GM21529 (cell line): ENCODE measurements at regions not wholly inside any gene's neighbourhood (a gene's known extent, or its start where the extent isn't known, plus 50 kb on each side); places are given as distances from the start of the nearest gene placed in this dataset.
"Not testable (repeated sequence)": the region's sequence is repeated elsewhere in the genome, so short reads cannot be mapped to it uniquely, and the experiment has no call there.

ENCODE experiments used
- ATAC-seq: cut with Tn5 transposase; IDR thresholded peaks from one replicate; pipeline ENCODE4 v1.9.1; 2021; ENCODE audit not compliant: unreplicated experiment

- no peak for ATAC-seq
Observed at GRCh38 chr2:228956701-228957474, 314.2 kb downstream of the PID1 start.

DNA sequence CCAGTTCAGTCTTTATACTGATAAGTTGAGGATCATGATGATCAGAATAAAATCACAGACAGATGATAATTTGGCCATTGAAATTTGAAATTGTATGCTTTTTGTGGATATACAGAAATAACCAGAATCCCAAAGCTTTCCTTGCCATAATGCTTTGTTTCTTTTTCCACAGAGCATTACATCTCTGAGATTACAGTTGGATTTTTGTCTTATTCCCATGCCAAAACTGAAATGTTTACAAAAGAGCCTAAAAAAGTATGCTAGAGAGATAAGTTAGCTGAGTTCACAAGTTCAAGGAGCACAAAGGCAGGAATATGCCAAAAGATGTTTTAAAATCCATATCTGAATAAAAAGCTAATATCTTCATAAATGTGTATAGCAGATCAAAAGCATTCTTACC is 321.3 kb downstream of the PID1 start:
- ATAC-seq, result no peak

- no peak for ATAC-seq
Observed at GRCh38 chr2:228945710-228946109, 325.4 kb downstream of the PID1 start.

DNA sequence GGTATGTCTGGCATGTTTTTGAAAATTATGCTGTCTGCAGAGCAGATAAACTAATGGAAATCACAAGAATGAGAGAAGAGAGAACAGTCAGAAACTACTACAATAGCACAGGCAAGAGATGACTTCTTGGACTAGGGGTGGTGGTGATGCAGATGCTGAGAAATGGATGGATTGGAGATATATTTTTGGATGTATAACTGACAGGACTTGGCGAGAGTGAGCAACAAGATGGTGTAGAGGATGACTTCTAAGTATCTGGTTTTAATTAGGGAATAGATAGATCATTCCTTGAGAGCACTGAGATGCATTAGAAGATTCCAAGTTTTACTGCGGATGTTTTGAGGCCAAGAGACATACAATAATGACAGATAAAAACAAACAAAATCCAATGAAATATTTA is 328.2 kb downstream of the PID1 start:
- no peak for ATAC-seq

DNA sequence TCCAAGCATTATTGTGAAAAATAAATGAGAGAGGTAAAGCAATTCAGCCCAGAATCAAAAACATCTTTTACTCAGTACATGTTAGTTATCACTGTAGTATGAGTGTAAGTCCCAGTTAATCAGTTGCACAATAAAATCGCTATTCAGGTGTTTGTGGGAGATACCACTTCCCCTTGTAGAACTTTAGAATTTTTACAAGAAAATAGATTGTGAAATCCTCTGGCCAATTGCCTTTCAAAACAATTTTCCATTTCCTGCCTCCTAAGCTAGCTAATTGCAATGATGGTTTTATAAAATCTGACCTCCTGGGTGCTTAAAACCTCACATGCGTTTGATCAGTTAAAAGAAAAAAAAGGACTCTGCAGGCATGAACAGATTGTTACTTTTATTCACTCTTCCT is 332.5 kb downstream of the PID1 start:
- no peak for ATAC-seq

DNA sequence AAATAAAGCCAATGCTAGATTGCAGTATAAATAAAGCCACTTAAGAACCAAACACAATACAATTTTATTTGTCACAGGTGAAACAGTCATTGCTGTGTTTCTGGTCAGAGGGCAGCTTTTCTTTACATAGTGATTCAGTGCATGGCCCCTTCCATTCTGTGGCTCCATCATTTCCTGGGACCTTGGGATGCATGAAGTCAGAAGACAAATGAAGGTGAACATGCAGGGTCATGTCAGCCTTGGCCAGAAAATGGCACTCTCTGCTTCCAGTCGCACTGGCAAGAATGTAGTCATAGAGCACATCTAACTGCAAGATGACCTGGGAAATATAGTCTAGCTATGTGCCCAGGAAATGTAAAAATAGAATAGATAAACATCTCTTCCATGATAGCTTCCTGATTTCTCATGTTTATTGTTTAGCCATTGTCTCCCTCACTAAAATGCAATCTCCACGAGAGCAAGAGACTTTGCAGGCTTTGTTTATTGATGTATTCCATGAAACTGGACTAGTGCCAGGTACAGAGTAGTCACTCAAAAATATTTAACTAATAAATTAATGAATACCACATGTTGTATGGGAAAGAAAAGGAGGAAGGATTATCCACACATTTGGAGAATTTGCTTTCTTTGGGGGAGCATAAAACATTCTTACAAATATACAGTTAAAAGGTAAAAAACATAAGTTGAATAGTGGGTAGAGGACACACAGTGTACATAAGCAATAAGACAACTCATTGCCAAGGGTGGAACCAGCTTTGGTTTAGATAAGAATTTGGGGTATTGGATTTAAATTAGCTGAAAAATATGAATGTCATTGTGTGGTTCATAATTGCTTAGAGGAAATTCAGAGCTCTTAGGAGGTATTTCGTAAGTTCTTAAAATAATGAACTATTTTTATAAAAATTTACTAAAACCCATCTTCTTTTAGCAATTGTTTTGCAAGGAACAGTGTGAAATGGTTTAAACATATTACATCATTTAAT is 343.8 kb downstream of the PID1 start:
- no peak for ATAC-seq

DNA sequence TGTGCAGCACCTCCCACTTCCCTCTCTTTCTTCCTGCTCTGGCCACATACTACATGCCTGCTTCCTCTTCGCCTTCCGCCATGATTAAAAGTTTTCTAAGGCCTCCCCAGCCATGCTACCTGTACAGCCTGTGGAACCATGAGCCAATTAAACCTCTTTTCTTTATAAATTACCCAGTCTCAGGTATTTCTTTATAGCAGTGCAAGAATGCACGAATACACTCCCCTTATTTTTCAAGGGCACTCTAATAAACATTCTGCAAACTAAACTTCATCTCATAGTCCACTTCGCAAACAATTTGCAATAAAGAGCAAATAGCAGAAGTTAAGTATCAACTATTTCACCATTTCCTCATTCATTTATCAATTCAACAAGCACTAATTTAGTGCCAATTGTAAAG is 351.3 kb downstream of the PID1 start:
- no peak for ATAC-seq

GRCh38 chr2:228917220-228917619 is 353.9 kb downstream of the PID1 start:
- ATAC-seq, result no peak

GRCh38 chr2:228916416-228917090 is 354.5 kb downstream of the PID1 start:
- ATAC-seq, result no peak

DNA sequence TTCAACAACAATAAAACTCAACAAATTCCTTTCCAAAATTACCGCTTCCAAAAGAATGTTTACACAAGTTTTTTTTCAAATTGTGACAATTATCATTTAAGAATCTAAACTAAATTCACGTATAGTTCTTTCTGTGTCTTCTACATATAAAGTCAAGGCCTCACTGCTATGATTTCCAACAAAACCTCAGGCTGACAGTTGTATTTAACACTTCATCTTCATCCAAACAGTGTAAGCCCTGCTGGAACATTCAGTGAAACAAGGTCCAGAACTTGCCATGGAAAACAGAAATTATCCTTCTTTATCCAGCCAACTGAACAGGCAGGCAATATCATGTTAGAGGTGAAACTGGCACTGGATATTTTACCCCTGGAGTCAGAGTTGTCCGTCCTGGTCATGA is 357.9 kb downstream of the PID1 start:
- no peak for ATAC-seq

DNA sequence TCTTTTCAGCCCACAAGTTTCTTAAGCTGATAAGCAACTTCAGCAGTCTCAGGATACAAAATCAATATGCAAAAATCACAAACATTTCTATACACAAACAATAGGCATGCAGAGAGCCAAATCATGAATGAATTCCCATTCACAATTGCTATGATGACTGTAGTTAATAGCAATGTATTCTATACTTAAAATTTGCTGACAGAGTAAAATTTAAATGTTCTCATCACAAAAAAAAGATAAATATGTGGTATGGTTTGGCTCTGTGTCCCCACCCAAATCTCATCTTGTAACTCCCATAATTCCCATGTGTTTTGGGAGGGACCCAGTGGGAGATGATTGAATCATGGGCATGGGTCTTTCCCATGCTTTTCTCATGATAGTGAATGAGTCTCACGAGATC is 360.2 kb downstream of the PID1 start:
- not testable (repeated sequence) for ATAC-seq

DNA sequence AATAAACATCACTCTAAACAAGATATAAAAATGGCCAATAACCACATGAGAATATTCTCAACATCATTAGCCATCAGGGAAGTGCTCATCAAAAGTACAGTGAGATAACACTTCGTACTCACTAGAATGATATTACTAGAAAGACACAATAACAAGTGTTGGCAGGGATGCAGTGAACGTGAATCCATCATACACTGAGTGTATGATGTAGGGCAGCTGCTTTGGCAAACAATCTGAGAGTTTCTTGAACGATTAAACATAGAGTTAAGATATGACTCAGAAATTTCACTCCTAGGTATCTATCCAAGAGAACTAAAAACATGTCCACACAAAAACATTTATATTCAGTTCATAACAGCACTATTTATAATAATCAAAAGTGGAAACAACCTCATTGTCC is 368.9 kb downstream of the PID1 start:
- ATAC-seq, result no peak

GRCh38 chr2:228901531-228901930 is 369.6 kb downstream of the PID1 start:
- no peak for ATAC-seq

GRCh38 chr2:228878138-228878537 is 392.9 kb downstream of the PID1 start:
- no peak for ATAC-seq

GRCh38 chr2:228876276-228876675 is 394.8 kb downstream of the PID1 start:
- ATAC-seq, result no peak

- ATAC-seq, result no peak
Observed at GRCh38 chr2:228875152-228875900, 395.8 kb downstream of the PID1 start.

- no peak for ATAC-seq
Observed at GRCh38 chr2:228871012-228871411, 400.1 kb downstream of the PID1 start.

DNA sequence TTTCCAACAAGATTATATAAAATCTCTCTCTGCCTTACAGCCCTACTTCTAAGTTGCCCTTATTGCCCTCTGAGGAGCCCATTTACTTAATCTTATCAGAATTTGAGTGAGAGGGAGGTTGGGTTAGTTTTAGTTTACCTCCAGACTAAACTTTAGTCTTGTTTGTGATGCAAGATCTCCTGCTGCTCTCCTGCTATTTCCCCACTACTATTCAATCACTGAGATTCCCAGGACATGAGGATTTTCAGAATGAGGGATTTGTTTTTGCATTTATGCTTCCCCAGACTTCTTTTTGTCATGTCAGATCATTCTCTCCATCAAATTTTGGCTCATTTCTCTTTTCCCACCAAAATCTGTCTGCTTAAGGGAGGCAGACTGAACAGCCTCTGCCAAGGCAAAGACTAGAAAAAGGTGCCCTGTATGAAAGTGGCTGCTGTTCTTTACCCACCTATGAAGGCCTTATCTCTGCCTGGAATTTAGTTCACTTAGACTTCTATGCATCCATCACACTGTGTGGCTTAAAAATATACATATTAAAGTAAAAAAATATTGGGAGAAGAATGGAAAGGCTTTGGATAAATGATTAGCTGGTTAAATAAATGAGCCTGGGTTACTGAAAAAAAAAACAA is 401.3 kb downstream of the PID1 start:
- no peak for ATAC-seq

DNA sequence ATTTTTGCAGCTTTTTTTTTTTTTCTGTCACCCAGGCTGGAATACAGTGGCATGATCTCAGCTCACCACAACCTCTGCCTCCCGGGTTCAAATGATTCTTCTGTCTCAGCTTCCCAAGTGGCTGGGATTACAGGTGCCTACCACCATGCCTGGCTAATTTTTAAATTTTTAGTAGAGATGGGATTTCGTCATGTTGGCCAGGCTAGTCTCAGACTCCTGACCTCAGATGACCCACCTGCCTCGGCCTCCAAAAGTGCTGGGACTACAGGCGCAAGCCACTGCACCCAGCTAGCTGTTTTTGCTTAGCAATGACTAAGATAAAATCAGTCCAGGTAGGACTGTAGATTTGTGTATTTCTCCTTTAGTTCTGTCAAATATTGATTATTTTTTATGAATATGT is 403.7 kb downstream of the PID1 start:
- no peak for ATAC-seq

GRCh38 chr2:228866781-228867180 is 404.3 kb downstream of the PID1 start:
- ATAC-seq, result no peak
